Gastroesophageal sphincter (tissue), 4 donors: ENCODE measurements at regions not wholly inside any gene's neighbourhood (a gene's known extent, or its start where the extent isn't known, plus 50 kb on each side); places are given as distances from the start of the nearest gene placed in this dataset.

Experiments
- ATAC-seq: fragments of 150-250 bp; one replicate; pipeline ENCODE4 v1.9.1; 2016; ENCODE audit warnings: mild to moderate bottlenecking, moderate library complexity
- H3K27ac ChIP-seq, 4 donors: fragments of 200-600 bp; sonication (generic) in 3 of 4; 1 replicate in 3 of 4; 2 replicates in 1 of 4; pipeline ENCODE4 v1.5.1; 2016 to 2019
- H3K27me3 ChIP-seq: fragments of 200-600 bp; sonication (generic); one replicate; pipeline ENCODE4 v1.5.1; 2019
- H3K36me3 ChIP-seq, 2 donors: fragments of 200-600 bp; sonication (generic); one replicate each; pipeline ENCODE4 v1.5.1; 2019; ENCODE audit warnings: control low read depth in 1 of 2
- H3K4me1 ChIP-seq, 3 donors: fragments of 200-600 bp; sonication (generic); 1 replicate in 2 of 3; 2 replicates in 1 of 3; pipeline ENCODE4 v1.5.1; 2016 to 2019; ENCODE audit warnings: control low read depth in 2 of 3
- H3K4me3 ChIP-seq, 2 donors: fragments of 200-600 bp; sonication (generic); one replicate each; pipeline ENCODE4 v1.5.1; 2019; ENCODE audit warnings: mild to moderate bottlenecking in 1 of 2, moderate library complexity in 1 of 2
- H3K9me3 ChIP-seq, 3 donors: fragments of 200-600 bp; sonication (generic); one replicate each; pipeline ENCODE4 v1.5.1; 2017 to 2019; ENCODE audit warnings: control low read depth in 2 of 3
- EP300 ChIP-seq: sonication (generic); formaldehyde crosslinking; IDR thresholded peaks from one replicate; pipeline ENCODE4 v1.6.1; 2017; ENCODE audit warnings: antibody characterized with exemption, mild to moderate bottlenecking
- POLR2A ChIP-seq, 2 donors: fragments of 450-650 bp; IDR thresholded peaks; one replicate each; pipeline ENCODE4 v1.6.1; 2017; ENCODE audit warnings: antibody characterized with exemption in 2 of 2, mild to moderate bottlenecking in 2 of 2, moderate library complexity in 1 of 2
- POLR2AphosphoS5 ChIP-seq: sonication (generic); formaldehyde crosslinking; IDR thresholded peaks from one replicate; pipeline ENCODE4 v1.6.1; 2017; ENCODE audit warnings: antibody characterized with exemption
- WGBS, 2 donors: methylation state at CpG; one replicate each; pipeline ENCODE4 v1.1.5; 2018; ENCODE audit warnings: low coverage in 1 of 2; 5-methylcytosine and 5-hydroxymethylcytosine counted together
- TF ChIP-seq, protein P1 (sequence below), 4 experiments: fragments of 200-600 bp in 2 of 4; fragments of 450-650 bp in 2 of 4; sonication (generic) in 1 of 4; IDR thresholded peaks; one replicate each; pipeline ENCODE4 v1.5.1; 2017 to 2019; ENCODE audit warnings: antibody characterized with exemption in 4 of 4, mild to moderate bottlenecking in 2 of 4, moderate library complexity in 2 of 4

DNA sequence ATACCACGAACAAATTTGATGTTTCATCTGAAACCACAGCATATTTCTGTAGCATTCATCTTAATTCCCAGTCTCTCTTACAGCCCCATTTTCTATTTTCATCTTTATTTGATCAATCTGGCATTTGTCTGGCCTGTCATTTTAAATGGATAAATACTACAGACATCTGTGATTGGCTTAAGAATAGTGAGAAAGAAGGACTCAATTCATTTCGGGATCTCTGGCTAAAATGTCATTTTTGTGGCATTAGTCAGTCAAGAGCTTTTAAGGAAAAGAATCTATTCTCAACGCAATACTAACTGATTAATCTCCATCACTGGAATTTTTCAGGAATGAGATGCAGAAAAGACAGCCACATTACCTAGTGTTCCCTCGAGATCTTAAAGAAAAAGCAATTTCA is 585.9 kb downstream of the IRS1 start:
- 66 to 71% methylated on average over 4 of the region's 4 CpGs for WGBS, 2 donors
- no peak for ATAC-seq

GRCh38 chr2:226211439-226211838 is 588.2 kb downstream of the IRS1 start:
- H3K36me3 ChIP-seq = no peaks in the 10 kb centered on the region
- 30 to 43% methylated on average over 1 of the region's 1 CpG for WGBS, 2 donors
- no peak for ATAC-seq
- peaks cover 4 to 20% (median 9%) of the 10 kb centered on the region in 3 donors for H3K4me1 ChIP-seq
- H3K27me3 ChIP-seq = no peaks in the 10 kb centered on the region
- H3K9me3 ChIP-seq = no peaks in the 10 kb centered on the region
- TF ChIP-seq POLR2AphosphoS5 = no peak
- TF ChIP-seq, protein P1, sequence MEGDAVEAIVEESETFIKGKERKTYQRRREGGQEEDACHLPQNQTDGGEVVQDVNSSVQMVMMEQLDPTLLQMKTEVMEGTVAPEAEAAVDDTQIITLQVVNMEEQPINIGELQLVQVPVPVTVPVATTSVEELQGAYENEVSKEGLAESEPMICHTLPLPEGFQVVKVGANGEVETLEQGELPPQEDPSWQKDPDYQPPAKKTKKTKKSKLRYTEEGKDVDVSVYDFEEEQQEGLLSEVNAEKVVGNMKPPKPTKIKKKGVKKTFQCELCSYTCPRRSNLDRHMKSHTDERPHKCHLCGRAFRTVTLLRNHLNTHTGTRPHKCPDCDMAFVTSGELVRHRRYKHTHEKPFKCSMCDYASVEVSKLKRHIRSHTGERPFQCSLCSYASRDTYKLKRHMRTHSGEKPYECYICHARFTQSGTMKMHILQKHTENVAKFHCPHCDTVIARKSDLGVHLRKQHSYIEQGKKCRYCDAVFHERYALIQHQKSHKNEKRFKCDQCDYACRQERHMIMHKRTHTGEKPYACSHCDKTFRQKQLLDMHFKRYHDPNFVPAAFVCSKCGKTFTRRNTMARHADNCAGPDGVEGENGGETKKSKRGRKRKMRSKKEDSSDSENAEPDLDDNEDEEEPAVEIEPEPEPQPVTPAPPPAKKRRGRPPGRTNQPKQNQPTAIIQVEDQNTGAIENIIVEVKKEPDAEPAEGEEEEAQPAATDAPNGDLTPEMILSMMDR (IDR thresholded peaks at IDR 0.05) = no peak
- TF ChIP-seq EP300 = no peak
- TF ChIP-seq POLR2A (IDR thresholded peaks at IDR 0.05) = no peak
- H3K27ac ChIP-seq = peak overlapping the region in 1 of 4 donors; percentile 21
- no peak overlapping the region for H3K4me3 ChIP-seq

More for the DNA sequence above, 585.9 kb downstream of the IRS1 start:
- TF ChIP-seq, protein P1 (IDR thresholded peaks at IDR 0.05) = no peak
- no peak for TF ChIP-seq POLR2A (IDR thresholded peaks at IDR 0.05)
- no peak for TF ChIP-seq EP300
- no peak for TF ChIP-seq POLR2AphosphoS5
- H3K9me3 ChIP-seq = no peaks in the 10 kb centered on the region
- peaks cover 4 to 20% (median 9%) of the 10 kb centered on the region in 3 donors for H3K4me1 ChIP-seq
- H3K27me3 ChIP-seq = no peaks in the 10 kb centered on the region
- H3K4me3 ChIP-seq = no peak overlapping the region
- no peak overlapping the region for H3K27ac ChIP-seq
- H3K36me3 ChIP-seq = no peaks in the 10 kb centered on the region

DNA sequence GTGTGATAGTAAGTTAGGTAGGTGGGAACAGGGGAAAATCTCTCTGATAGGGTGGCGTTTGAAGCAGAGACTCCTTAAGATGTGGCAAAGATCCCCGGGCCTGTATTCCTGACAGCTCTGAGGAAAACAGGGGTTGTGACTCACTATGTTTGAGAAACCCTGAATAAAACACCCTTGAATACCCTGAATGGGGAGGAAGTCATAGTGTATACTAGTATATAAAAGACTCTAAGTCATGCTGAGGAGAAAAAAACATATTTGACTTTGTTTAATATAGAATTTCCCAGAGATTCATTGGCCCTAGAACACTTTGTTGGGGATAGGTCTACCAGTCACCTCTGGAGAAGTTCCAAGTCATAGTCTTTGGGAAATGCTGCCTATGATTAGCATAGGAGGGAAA is 590.9 kb downstream of the IRS1 start:
- no peak for TF ChIP-seq POLR2A (IDR thresholded peaks at IDR 0.05)
- no peak for TF ChIP-seq EP300
- no peak for TF ChIP-seq POLR2AphosphoS5
- TF ChIP-seq, protein P1 (IDR thresholded peaks at IDR 0.05) = no peak

GRCh38 chr2:226207671-226208070 is 591.9 kb downstream of the IRS1 start:
- ATAC-seq = no peak
- Histone ChIP-seq H3K27ac (no peak overlapping the region), H3K9me3 (no peaks in the 10 kb centered on the region), H3K27me3 (no peaks in the 10 kb centered on the region), H3K4me1 (peaks cover 4 to 19% (median 9%) of the 10 kb centered on the region in 3 donors), H3K36me3 (no peaks in the 10 kb centered on the region), H3K4me3 (no peak overlapping the region)
- WGBS, 2 donors = 55 to 56% methylated on average over 4 to 5 of the region's 5 CpGs
- TF ChIP-seq POLR2A (IDR thresholded peaks at IDR 0.05) (no peak), POLR2AphosphoS5 (no peak), EP300 (no peak)
- TF ChIP-seq, protein P1 (IDR thresholded peaks at IDR 0.05) = no peak

More for the DNA sequence above, 590.9 kb downstream of the IRS1 start:
- H3K4me3 ChIP-seq = no peak overlapping the region
- H3K36me3 ChIP-seq = no peaks in the 10 kb centered on the region
- WGBS, 2 donors = 53 to 100% methylated on average over 1 to 2 of the region's 2 CpGs
- H3K27me3 ChIP-seq = no peaks in the 10 kb centered on the region
- H3K4me1 ChIP-seq = peaks cover 4 to 20% (median 9%) of the 10 kb centered on the region in 3 donors
- no peak overlapping the region for H3K27ac ChIP-seq
- no peaks in the 10 kb centered on the region for H3K9me3 ChIP-seq
- no peak for ATAC-seq

DNA sequence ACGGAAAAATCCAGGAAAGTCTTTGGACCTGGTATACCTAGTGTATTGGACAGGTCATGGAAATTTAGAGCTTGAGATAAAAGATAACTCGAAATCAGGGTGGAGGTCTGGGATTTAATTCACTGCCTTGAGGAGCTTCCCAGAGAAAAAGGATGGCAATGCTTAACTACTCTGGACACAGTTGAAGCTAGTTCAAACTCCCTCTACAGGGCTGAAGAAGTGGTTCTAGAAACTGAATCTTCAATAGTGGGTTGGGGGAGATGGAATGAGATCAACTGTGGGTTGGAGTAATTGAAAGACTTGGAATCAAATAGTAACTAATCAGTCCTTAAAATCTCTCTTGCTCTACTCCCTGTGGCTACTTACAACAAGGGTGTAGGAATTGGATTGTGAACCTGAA is 600.1 kb downstream of the IRS1 start:
- 73 to 92% methylated on average over 2 of the region's 2 CpGs for WGBS, 2 donors
- no peaks in the 10 kb centered on the region for H3K36me3 ChIP-seq
- no peak overlapping the region for H3K27ac ChIP-seq
- H3K27me3 ChIP-seq = no peaks in the 10 kb centered on the region
- H3K4me1 ChIP-seq = no peaks in the 10 kb centered on the region
- H3K9me3 ChIP-seq = no peaks in the 10 kb centered on the region
- no peak overlapping the region for H3K4me3 ChIP-seq
- ATAC-seq = no peak
- TF ChIP-seq POLR2AphosphoS5 = no peak
